Thymus (tissue), 11 donors: ENCODE measurements at regions not wholly inside any gene's neighbourhood (a gene's known extent, or its start where the extent isn't known, plus 50 kb on each side); places are given as distances from the start of the nearest gene placed in this dataset.
"Not testable (repeated sequence)": the region's sequence is repeated elsewhere in the genome, so short reads cannot be mapped to it uniquely, and the experiment has no call there.

Source experiments
- DNase-seq, 9 donors: peaks; one replicate each; pipeline ENCODE4 v3.0.0-alpha.2; 2013; ENCODE audit warnings: low spot score in 9 of 9, low read depth in 6 of 9, missing footprints in 1 of 9
- H3K27ac ChIP-seq, 2 donors: one replicate each; pipeline ENCODE4 v1.5.1; 2013; ENCODE audit warnings: control low read depth in 1 of 2, low read depth in 1 of 2, low read length in 1 of 2, mild to moderate bottlenecking in 1 of 2, moderate library complexity in 1 of 2
- H3K27me3 ChIP-seq, 2 donors: one replicate each; pipeline ENCODE4 v1.5.1; 2013; ENCODE audit warnings: low read length in 1 of 2; ENCODE audit not compliant: control insufficient read depth in 2 of 2, insufficient read depth in 1 of 2
- H3K36me3 ChIP-seq, 2 donors: one replicate each; pipeline ENCODE4 v1.5.1; 2013; ENCODE audit warnings: low read length in 1 of 2, mild to moderate bottlenecking in 1 of 2, moderate library complexity in 1 of 2; ENCODE audit not compliant: control insufficient read depth in 2 of 2, insufficient read depth in 2 of 2
- H3K4me1 ChIP-seq, 2 donors: one replicate each; pipeline ENCODE4 v1.5.1; 2013; ENCODE audit warnings: low read length in 2 of 2; ENCODE audit not compliant: control insufficient read depth in 2 of 2, insufficient read depth in 2 of 2
- H3K4me3 ChIP-seq, 2 donors: one replicate each; pipeline ENCODE4 v1.5.1; 2013; ENCODE audit warnings: low read length in 2 of 2, control low read depth in 1 of 2, mild to moderate bottlenecking in 1 of 2
- H3K9me3 ChIP-seq, 2 donors: one replicate each; pipeline ENCODE4 v1.5.1; 2013; ENCODE audit warnings: low read length in 1 of 2, mild to moderate bottlenecking in 1 of 2; ENCODE audit not compliant: control insufficient read depth in 2 of 2, insufficient read depth in 1 of 2
- WGBS: extraction: QIAGEN DNeasy Blood & Tissue Kit; methylation state at CpG from one replicate; pipeline ENCODE4 v1.1.7; 2013; 5-methylcytosine and 5-hydroxymethylcytosine counted together
- donor health status: healthy.

DNA sequence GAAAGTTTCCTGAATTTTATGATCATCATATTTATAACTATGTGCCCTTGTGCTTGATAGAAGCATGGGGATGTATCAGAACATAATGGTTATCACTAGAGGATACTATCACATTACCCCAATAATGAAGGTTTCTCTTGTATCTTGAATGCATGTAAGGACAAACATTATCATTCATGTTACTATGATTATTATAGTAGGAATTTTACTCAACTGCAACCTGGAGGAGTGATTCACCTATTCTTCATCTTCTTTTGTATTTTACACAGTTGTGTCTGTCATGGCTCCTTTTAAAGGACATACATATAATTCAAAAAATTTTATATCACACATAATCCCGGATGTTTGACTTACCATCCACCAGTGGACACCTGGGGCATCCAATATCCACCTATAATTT is 143.8 kb upstream of the TMPRSS15 start:
- Histone ChIP-seq H3K36me3 (no peaks in the 10 kb centered on the region), H3K4me3 (no peak overlapping the region), H3K4me1 (no peaks in the 10 kb centered on the region), H3K27ac (no peak overlapping the region), H3K27me3 (no peaks in the 10 kb centered on the region), H3K9me3 (no peaks in the 10 kb centered on the region)
- DNase-seq = no peak
- WGBS = 91% methylated on average over 1 of the region's 1 CpG

DNA sequence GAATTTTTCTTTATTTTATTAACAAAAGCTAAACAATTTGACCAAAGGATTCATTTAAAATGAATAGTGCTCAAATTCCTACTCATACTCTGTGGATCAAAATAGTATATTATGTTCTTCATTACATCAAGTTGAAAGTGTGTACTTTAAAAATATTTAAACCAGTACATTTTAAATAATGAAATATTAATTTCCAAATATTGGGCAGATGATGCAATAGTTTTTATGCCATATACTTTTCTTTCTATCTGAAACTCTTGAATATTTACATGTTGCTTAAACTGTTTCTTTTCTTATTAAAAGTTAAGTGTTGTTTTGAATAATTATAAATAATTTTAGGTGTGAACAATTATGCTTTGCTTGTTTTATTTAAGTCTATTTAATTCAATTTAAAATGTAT is 144.7 kb upstream of the TMPRSS15 start:
- no peak for DNase-seq
- Histone ChIP-seq H3K27me3 (no peaks in the 10 kb centered on the region), H3K36me3 (no peaks in the 10 kb centered on the region), H3K4me1 (no peaks in the 10 kb centered on the region), H3K27ac (no peak overlapping the region), H3K4me3 (no peak overlapping the region), H3K9me3 (no peaks in the 10 kb centered on the region)

DNA sequence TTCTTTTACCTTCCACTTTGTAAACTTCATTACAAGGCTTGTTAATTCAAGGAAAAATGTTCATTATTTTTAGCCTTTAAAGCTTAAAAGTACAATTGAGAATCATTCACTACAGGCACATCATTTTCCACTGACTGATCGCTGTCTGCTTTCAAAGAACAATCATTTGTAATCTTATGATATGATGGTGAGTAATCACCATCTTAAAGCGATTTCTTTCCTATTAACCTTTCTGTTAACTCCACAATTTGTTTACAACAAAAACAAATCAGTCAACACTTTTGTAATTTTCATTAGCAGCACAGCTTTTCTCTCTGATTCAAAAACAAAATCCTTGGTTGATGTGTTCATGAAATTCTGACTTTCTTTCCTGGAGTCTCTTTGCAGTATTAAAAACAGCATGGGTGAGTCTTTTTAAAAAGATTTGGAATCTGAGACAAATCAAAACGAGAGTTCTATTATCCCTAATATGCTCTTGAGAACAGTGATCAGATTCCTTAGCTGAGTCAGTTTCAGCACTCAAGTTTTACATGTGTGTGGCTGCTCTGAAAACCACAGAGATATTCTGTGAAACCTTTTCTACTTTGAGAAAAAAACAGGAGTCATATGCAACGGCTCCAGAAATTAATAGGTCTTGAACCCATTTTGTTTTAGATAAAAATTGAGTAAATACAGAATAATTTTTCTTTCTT is 145.8 kb upstream of the TMPRSS15 start:
- Histone ChIP-seq H3K27ac (no peak overlapping the region), H3K4me1 (no peaks in the 10 kb centered on the region), H3K36me3 (no peaks in the 10 kb centered on the region), H3K9me3 (no peaks in the 10 kb centered on the region), H3K4me3 (no peak overlapping the region), H3K27me3 (no peaks in the 10 kb centered on the region)
- WGBS = 85% methylated on average over 4 of the region's 4 CpGs
- DNase-seq = no peak

GRCh38 chr21:18550361-18550760 is 146.8 kb upstream of the TMPRSS15 start:
- Histone ChIP-seq H3K27me3 (no peaks in the 10 kb centered on the region), H3K4me1 (no peaks in the 10 kb centered on the region), H3K9me3 (no peaks in the 10 kb centered on the region), H3K4me3 (no peak overlapping the region), H3K36me3 (no peaks in the 10 kb centered on the region), H3K27ac (no peak overlapping the region)
- no peak for DNase-seq
- WGBS = 95% methylated on average over 3 of the region's 3 CpGs

- no peaks in the 10 kb centered on the region for H3K27me3 ChIP-seq
- H3K36me3 ChIP-seq = no peaks in the 10 kb centered on the region
- no peak overlapping the region for H3K4me3 ChIP-seq
- H3K27ac ChIP-seq = no peak overlapping the region
- no peak for DNase-seq
- no peaks in the 10 kb centered on the region for H3K4me1 ChIP-seq
- WGBS = 94% methylated on average over 2 of the region's 2 CpGs
- H3K9me3 ChIP-seq = no peaks in the 10 kb centered on the region
Observed at GRCh38 chr21:18553786-18554185, 150.2 kb upstream of the TMPRSS15 start.

- not testable (repeated sequence) for DNase-seq, H3K36me3 ChIP-seq, H3K9me3 ChIP-seq, H3K27me3 ChIP-seq, H3K4me1 ChIP-seq, H3K27ac ChIP-seq, H3K4me3 ChIP-seq
- 91% methylated on average over 10 of the region's 10 CpGs for WGBS
Observed at GRCh38 chr21:18567770-18568169, 164.2 kb upstream of the TMPRSS15 start.

GRCh38 chr21:18588001-18588662 is 184.5 kb upstream of the TMPRSS15 start:
- H3K9me3 ChIP-seq = no peaks in the 10 kb centered on the region
- H3K27me3 ChIP-seq = no peaks in the 10 kb centered on the region
- H3K36me3 ChIP-seq = no peaks in the 10 kb centered on the region
- no peak overlapping the region for H3K4me3 ChIP-seq
- 91% methylated on average over 4 of the region's 4 CpGs for WGBS
- H3K27ac ChIP-seq = no peak overlapping the region
- DNase-seq = no peak
- H3K4me1 ChIP-seq = no peaks in the 10 kb centered on the region

GRCh38 chr21:18601146-18601545 is 197.6 kb upstream of the TMPRSS15 start:
- Histone ChIP-seq H3K4me3 (no peak overlapping the region), H3K27me3 (no peaks in the 10 kb centered on the region), H3K27ac (no peak overlapping the region), H3K36me3 (no peaks in the 10 kb centered on the region), H3K4me1 (no peaks in the 10 kb centered on the region), H3K9me3 (no peaks in the 10 kb centered on the region)
- no peak for DNase-seq
- WGBS = 100% methylated on average over 1 of the region's 1 CpG

DNA sequence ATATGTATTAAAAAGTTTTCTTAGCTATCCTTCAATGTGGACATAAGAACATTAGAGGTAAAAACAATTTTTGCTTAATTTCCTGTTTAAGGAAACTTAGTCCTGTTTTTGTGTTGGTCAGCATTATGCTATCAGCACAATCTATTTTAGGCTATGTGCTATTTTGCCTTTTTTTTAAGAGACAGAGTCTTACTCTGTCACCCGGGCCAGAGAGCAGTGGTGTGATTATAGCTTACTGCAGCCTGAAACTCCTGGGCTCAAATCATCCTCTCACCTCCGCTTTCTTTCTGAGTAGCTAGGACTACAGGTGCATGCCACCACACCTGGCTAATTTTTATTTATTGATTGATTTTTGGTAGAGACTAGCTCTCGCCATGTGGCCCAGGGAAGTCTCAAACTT is 199.1 kb upstream of the TMPRSS15 start:
- no peak for DNase-seq
- no peak overlapping the region for H3K4me3 ChIP-seq
- H3K27me3 ChIP-seq = no peaks in the 10 kb centered on the region
- H3K9me3 ChIP-seq = no peaks in the 10 kb centered on the region
- 71% methylated on average over 3 of the region's 3 CpGs for WGBS
- no peaks in the 10 kb centered on the region for H3K36me3 ChIP-seq
- no peak overlapping the region for H3K27ac ChIP-seq
- H3K4me1 ChIP-seq = no peaks in the 10 kb centered on the region
